Activated T-helper 17 cell treated with anti-CD3 and anti-CD28 coated beads, Interleukin-2, amount 50 U/mL, for 72 hours (primary cell): ENCODE measurements at regions not wholly inside any gene's neighbourhood (a gene's known extent, or its start where the extent isn't known, plus 50 kb on each side); places are given as distances from the start of the nearest gene placed in this dataset.
"Not testable (repeated sequence)": the region's sequence is repeated elsewhere in the genome, so short reads cannot be mapped to it uniquely, and the experiment has no call there.

ENCODE experiments used
- ATAC-seq: fragments of 150-1000 bp; cut with Tn5 transposase; replicated peaks from 2 replicates; pipeline ENCODE4 v1.10.0; 2021; ENCODE audit warnings: mild to moderate bottlenecking, moderate library complexity
- H3K27ac Mint-ChIP-seq: one replicate; pipeline ENCODE4 v1.8.0; 2022; ENCODE audit warnings: mixed read lengths
- H3K27me3 Mint-ChIP-seq: one replicate; pipeline ENCODE4 v1.8.0; 2022; ENCODE audit warnings: mixed read lengths
- H3K36me3 Mint-ChIP-seq: one replicate; pipeline ENCODE4 v1.8.0; 2022; ENCODE audit warnings: low read depth, mild to moderate bottlenecking, mixed read lengths
- H3K4me1 Mint-ChIP-seq: one replicate; pipeline ENCODE4 v1.8.0; 2022; ENCODE audit warnings: mixed read lengths
- H3K4me3 Mint-ChIP-seq: one replicate; pipeline ENCODE4 v1.8.0; 2022; ENCODE audit warnings: mild to moderate bottlenecking, mixed read lengths
- H3K9me3 Mint-ChIP-seq: one replicate; pipeline ENCODE4 v1.8.0; 2022; ENCODE audit warnings: mixed read lengths

DNA sequence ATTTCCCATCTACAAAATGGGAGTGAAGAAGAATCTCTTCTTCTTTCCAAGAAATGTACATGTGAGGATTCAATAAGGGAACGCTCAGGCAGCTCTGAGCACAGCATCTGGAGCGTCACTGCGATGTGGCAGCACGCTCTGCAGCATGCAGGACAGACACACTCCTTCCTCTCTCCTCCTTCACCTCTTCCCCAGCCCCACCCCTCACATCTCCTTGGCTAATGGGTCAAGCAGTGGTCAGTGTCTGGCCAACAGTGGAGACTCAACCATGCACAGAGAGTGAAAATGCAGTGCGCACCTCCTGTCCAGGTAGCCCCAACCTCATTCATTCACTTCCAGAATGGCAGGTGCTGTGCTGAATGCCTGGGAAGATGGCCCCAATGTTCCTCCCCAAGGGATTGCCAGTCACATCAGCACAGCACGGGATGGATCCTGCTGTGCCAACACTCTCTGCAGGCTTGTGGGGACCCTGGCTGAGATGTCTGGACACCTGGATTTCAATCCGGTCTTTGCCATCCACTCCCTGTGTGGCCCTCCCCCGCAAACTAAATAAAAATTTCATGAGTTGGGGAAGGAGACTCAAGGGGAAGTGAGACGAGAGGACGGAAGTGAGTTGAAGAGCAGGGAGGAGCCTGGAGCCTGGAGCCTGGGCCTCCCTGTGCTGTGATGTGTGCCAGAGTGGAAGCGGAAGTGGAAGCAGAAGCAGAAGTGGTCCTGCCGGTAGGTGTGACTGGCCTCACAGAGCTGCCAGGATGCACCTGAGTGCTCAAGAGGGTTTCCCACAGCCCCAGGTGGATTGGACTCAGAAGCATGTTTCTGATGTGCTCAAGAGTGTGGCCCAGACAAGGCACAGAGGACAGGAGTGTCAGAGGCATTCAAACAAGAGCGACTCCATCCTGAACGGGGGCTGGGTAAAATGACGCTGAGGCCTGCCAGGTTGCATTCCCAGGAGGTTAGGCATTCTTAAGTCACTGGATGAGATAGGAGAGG lies 163.9 kb downstream of the SMAD6 start:
- Mint-ChIP-seq H3K9me3 (no peaks in the 10 kb centered on the region), H3K36me3 (no peaks in the 10 kb centered on the region), H3K27ac (no peak overlapping the region), H3K27me3 (peaks cover 39% of the 10 kb centered on the region), H3K4me1 (peaks cover 9% of the 10 kb centered on the region), H3K4me3 (no peak overlapping the region)
- ATAC-seq: no peak

GRCh38 chr15:66866656-66867055 lies 164.6 kb downstream of the SMAD6 start:
- no peak overlapping the region for H3K4me3 Mint-ChIP-seq
- H3K4me1 Mint-ChIP-seq: peaks cover 9% of the 10 kb centered on the region
- peaks cover 38% of the 10 kb centered on the region for H3K27me3 Mint-ChIP-seq
- H3K36me3 Mint-ChIP-seq: no peaks in the 10 kb centered on the region
- H3K27ac Mint-ChIP-seq: no peak overlapping the region
- no peak for ATAC-seq
- H3K9me3 Mint-ChIP-seq: no peaks in the 10 kb centered on the region

DNA sequence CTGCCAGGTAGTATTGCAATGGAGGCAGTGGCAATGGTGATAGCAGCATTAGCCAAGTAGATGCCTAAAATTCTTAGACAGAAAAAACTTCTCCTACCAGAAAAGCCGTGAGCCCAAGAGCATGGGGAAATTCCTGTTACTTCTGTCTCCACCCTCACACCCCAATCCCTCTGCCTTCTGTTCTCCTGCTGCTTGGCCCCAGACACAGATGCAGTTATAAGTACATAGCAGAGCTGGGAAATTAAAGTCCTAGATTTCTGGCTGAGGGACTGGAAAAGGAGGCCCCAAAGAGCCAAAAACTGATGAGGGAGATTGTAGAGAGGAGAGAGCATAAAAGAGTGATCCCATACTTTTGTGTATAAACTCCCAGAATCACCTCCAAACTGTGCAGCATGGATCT lies 166.9 kb downstream of the SMAD6 start:
- Mint-ChIP-seq H3K4me1 (peaks cover 4% of the 10 kb centered on the region), H3K27me3 (peaks cover 28% of the 10 kb centered on the region), H3K27ac (no peak overlapping the region), H3K4me3 (no peak overlapping the region), H3K36me3 (no peaks in the 10 kb centered on the region), H3K9me3 (no peaks in the 10 kb centered on the region)
- no peak for ATAC-seq

DNA sequence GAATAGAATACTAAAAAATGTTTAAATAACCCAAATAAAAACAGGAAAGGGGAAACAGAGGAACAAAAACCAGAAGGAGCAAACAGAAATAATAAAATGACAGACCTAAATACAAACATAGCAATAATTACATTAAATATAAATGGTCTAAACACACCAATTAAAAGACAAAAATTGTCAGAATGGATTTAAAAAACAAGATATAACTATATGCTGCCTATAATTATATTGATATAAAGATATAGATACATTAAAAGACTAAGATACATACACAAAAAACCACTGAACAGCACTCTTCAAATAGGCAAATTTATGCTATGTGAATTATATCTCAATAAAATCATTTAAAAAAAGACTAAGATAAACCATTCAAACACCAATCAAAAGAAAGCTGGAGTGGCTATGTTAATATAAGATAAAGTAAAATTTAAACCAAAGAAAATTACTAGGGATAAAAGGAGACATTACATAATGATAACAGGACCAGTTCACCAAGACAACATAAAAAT lies 168.9 kb downstream of the SMAD6 start:
- ATAC-seq: no peak
- H3K4me3 Mint-ChIP-seq: no peak overlapping the region
- no peaks in the 10 kb centered on the region for H3K9me3 Mint-ChIP-seq
- H3K36me3 Mint-ChIP-seq: no peaks in the 10 kb centered on the region
- peaks cover 4% of the 10 kb centered on the region for H3K4me1 Mint-ChIP-seq
- H3K27ac Mint-ChIP-seq: no peak overlapping the region
- H3K27me3 Mint-ChIP-seq: peaks cover 31% of the 10 kb centered on the region

DNA sequence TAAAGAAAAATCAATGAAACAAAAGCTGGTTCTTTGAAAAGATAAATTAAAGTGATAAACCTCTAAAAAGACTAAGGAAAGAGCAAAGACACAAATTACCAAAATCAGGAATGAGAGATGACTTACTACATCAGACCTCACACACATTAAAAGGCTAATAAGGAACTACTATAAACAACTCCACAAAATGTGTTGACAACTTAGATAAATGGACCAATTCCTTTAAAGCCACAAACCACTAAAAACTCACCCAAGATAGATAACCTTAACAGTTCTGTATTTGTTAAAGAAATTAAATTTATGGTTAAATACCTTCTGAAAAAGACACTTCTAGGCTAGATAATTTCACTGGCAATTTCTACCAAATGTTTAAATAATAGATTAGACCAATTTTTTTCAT lies 170.4 kb downstream of the SMAD6 start:
- peaks cover 23% of the 10 kb centered on the region for H3K27me3 Mint-ChIP-seq
- H3K4me3 Mint-ChIP-seq: no peak overlapping the region
- H3K27ac Mint-ChIP-seq: no peak overlapping the region
- H3K36me3 Mint-ChIP-seq: no peaks in the 10 kb centered on the region
- no peaks in the 10 kb centered on the region for H3K4me1 Mint-ChIP-seq
- H3K9me3 Mint-ChIP-seq: no peaks in the 10 kb centered on the region
- ATAC-seq: no peak

GRCh38 chr15:66873331-66873730 lies 171.3 kb downstream of the SMAD6 start:
- not testable (repeated sequence) for H3K27ac Mint-ChIP-seq, H3K4me3 Mint-ChIP-seq, ATAC-seq, H3K4me1 Mint-ChIP-seq, H3K9me3 Mint-ChIP-seq, H3K36me3 Mint-ChIP-seq
- peaks cover 18% of the 10 kb centered on the region for H3K27me3 Mint-ChIP-seq

DNA sequence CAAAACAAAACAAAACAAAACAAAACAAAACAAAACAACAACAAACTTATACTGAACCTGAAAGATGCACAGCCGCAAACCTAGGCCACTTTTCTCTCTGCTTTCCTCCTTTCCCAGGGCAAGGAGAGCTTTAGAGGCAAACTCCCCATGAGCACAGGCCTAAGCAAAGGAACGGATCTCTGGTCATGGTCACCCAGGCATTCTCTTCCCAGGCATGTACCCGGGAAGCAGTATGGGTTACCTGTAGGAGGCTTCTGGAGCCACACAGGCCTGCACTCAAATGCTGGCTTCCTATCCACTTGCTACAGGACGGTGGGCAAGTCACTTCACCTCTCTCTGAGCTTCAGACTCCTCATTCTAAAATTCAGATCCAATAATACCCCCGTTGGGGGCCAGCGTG lies 171.8 kb downstream of the SMAD6 start:
- Mint-ChIP-seq H3K4me3 (no peak overlapping the region), H3K4me1 (no peaks in the 10 kb centered on the region), H3K27me3 (peaks cover 14% of the 10 kb centered on the region), H3K27ac (no peak overlapping the region), H3K9me3 (no peaks in the 10 kb centered on the region), H3K36me3 (no peaks in the 10 kb centered on the region)
- no peak for ATAC-seq

GRCh38 chr15:66875588-66876420 lies 173.8 kb downstream of the SMAD6 start:
- Mint-ChIP-seq H3K4me1 (no peaks in the 10 kb centered on the region), H3K27me3 (peaks cover 4% of the 10 kb centered on the region), H3K9me3 (no peaks in the 10 kb centered on the region), H3K4me3 (no peak overlapping the region), H3K36me3 (no peaks in the 10 kb centered on the region), H3K27ac (no peak overlapping the region)
- no peak for ATAC-seq

DNA sequence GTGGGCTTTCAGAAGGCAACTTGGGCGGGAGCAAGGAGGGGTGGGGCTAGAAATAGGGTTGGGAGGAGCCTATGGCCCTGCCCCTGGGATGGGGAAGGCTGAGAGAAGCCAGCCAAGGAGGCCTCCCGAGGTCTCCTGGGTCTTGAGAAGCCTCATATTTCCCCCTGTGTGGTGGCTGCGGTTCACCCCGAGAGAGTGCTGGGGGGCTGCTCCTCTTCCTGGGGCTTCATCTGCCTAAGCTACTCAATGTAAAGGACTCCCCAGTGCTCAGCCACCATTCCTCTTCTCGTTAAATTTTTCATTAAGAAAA lies 174.3 kb downstream of the SMAD6 start:
- Mint-ChIP-seq H3K36me3 (no peaks in the 10 kb centered on the region), H3K4me3 (no peak overlapping the region), H3K27me3 (peaks cover 9% of the 10 kb centered on the region), H3K4me1 (no peaks in the 10 kb centered on the region), H3K27ac (no peak overlapping the region), H3K9me3 (no peaks in the 10 kb centered on the region)
- no peak for ATAC-seq

- no peak overlapping the region for H3K27ac Mint-ChIP-seq
- no peaks in the 10 kb centered on the region for H3K4me1 Mint-ChIP-seq
- no peaks in the 10 kb centered on the region for H3K36me3 Mint-ChIP-seq
- no peak overlapping the region for H3K4me3 Mint-ChIP-seq
- ATAC-seq: no peak
- H3K9me3 Mint-ChIP-seq: no peaks in the 10 kb centered on the region
- peaks cover 9% of the 10 kb centered on the region for H3K27me3 Mint-ChIP-seq
Observed at GRCh38 chr15:66876731-66877476, 174.9 kb downstream of the SMAD6 start.

- Mint-ChIP-seq H3K27me3 (peaks cover 9% of the 10 kb centered on the region), H3K36me3 (no peaks in the 10 kb centered on the region), H3K9me3 (no peaks in the 10 kb centered on the region), H3K4me3 (no peak overlapping the region), H3K4me1 (no peaks in the 10 kb centered on the region), H3K27ac (no peak overlapping the region)
- no peak for ATAC-seq
Observed at GRCh38 chr15:66877477-66878271, 175.6 kb downstream of the SMAD6 start.

DNA sequence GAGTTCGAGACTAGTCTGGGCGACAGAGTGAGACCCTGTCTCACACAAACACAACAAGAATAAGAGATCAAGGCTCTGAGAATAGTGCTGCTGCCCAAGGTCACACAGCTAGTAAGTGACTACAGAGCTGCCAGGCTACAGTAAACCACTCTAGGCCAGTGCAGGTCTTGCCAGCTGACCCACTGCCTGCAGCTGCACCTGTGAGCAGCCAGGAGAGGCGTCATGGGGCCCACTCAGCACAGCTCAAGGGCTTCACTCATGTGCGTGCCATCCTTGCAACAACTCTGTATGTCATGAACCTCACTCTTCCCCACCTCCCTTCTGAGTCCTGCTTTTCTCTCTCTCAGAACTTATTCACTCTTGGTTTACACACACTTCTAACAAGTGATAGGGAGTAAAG lies 176.7 kb downstream of the SMAD6 start:
- ATAC-seq: no peak
- H3K27me3 Mint-ChIP-seq: peaks cover 12% of the 10 kb centered on the region
- no peak overlapping the region for H3K27ac Mint-ChIP-seq
- H3K4me1 Mint-ChIP-seq: peaks cover 4% of the 10 kb centered on the region
- no peak overlapping the region for H3K4me3 Mint-ChIP-seq
- no peaks in the 10 kb centered on the region for H3K9me3 Mint-ChIP-seq
- H3K36me3 Mint-ChIP-seq: no peaks in the 10 kb centered on the region

- ATAC-seq: no peak
- Mint-ChIP-seq H3K4me3 (no peak overlapping the region), H3K27me3 (peaks cover 15% of the 10 kb centered on the region), H3K4me1 (peaks cover 4% of the 10 kb centered on the region), H3K27ac (no peak overlapping the region), H3K9me3 (no peaks in the 10 kb centered on the region), H3K36me3 (no peaks in the 10 kb centered on the region)
Observed at GRCh38 chr15:66879531-66880368, 177.7 kb downstream of the SMAD6 start.
